ENCODE measurements at regions not wholly inside any gene's neighbourhood (a gene's known extent, or its start where the extent isn't known, plus 50 kb on each side); places are given as distances from the start of the nearest gene placed in this dataset.

GRCh38 chr1:62998845-62999649 is 215.1 kb downstream of the ATG4C start:
- H2AFZ ChIP-seq (ENCODE audit: low read depth), result no peak overlapping the region
- H3K27ac ChIP-seq, result no peak overlapping the region
- no peaks in the 10 kb centered on the region for H4K20me1 ChIP-seq (ENCODE audit: insufficient read depth)
- no peaks in the 10 kb centered on the region for H3K79me2 ChIP-seq (ENCODE audit: insufficient read depth, low read depth)
- no peaks in the 10 kb centered on the region for H3K27me3 ChIP-seq (ENCODE audit: insufficient read depth, low read depth)
- no peaks in the 10 kb centered on the region for H3K36me3 ChIP-seq (ENCODE audit: insufficient read depth)
- TF ChIP-seq CTCF (conservative IDR thresholded peaks at IDR 0.05; ENCODE audit: low read depth, low read length), result no peak
- H3K4me1 ChIP-seq (ENCODE audit: low read depth, poor library complexity, severe bottlenecking), result no peaks in the 10 kb centered on the region
- no peak overlapping the region for H3K4me3 ChIP-seq (IDR thresholded peaks at IDR 0.05; ENCODE audit: insufficient read depth, low read depth, low read length)
- no peak overlapping the region for H3K9ac ChIP-seq
- no peak overlapping the region for H3K4me2 ChIP-seq

GRCh38 chr1:63000508-63000907 is 216.6 kb downstream of the ATG4C start:
- no peak overlapping the region for H3K4me2 ChIP-seq

GRCh38 chr1:63004868-63005267 is 220.9 kb downstream of the ATG4C start:
- Histone ChIP-seq H4K20me1 (ENCODE audit: insufficient read depth) (no peaks in the 10 kb centered on the region), H3K79me2 (ENCODE audit: insufficient read depth, low read depth) (no peaks in the 10 kb centered on the region), H3K27me3 (ENCODE audit: insufficient read depth, low read depth) (no peaks in the 10 kb centered on the region), H3K4me1 (ENCODE audit: low read depth, poor library complexity, severe bottlenecking) (no peaks in the 10 kb centered on the region), H2AFZ (ENCODE audit: low read depth) (no peak overlapping the region), H3K4me2 (no peak overlapping the region), H3K9ac (no peak overlapping the region), H3K27ac (no peak overlapping the region), H3K4me3 (IDR thresholded peaks at IDR 0.05; ENCODE audit: insufficient read depth, low read depth, low read length) (no peak overlapping the region), H3K36me3 (ENCODE audit: insufficient read depth) (no peaks in the 10 kb centered on the region)
- peak; percentile 47 for TF ChIP-seq CTCF (conservative IDR thresholded peaks at IDR 0.05; ENCODE audit: low read depth, low read length)

More at GRCh38 chr1:63000508-63000907, 216.6 kb downstream of the ATG4C start:
- no peaks in the 10 kb centered on the region for H3K4me1 ChIP-seq (ENCODE audit: low read depth, poor library complexity, severe bottlenecking)
- no peak overlapping the region for H3K27ac ChIP-seq
- no peak overlapping the region for H3K4me3 ChIP-seq (IDR thresholded peaks at IDR 0.05; ENCODE audit: insufficient read depth, low read depth, low read length)
- no peak overlapping the region for H3K9ac ChIP-seq
- H3K79me2 ChIP-seq (ENCODE audit: insufficient read depth, low read depth), result no peaks in the 10 kb centered on the region
- TF ChIP-seq CTCF (conservative IDR thresholded peaks at IDR 0.05; ENCODE audit: low read depth, low read length), result no peak
- H3K27me3 ChIP-seq (ENCODE audit: insufficient read depth, low read depth), result no peaks in the 10 kb centered on the region
- H2AFZ ChIP-seq (ENCODE audit: low read depth), result no peak overlapping the region
- H4K20me1 ChIP-seq (ENCODE audit: insufficient read depth), result no peaks in the 10 kb centered on the region
- no peaks in the 10 kb centered on the region for H3K36me3 ChIP-seq (ENCODE audit: insufficient read depth)

- no peaks in the 10 kb centered on the region for H4K20me1 ChIP-seq (ENCODE audit: insufficient read depth)
- no peak overlapping the region for H3K4me2 ChIP-seq
- no peaks in the 10 kb centered on the region for H3K4me1 ChIP-seq (ENCODE audit: low read depth, poor library complexity, severe bottlenecking)
- H3K27ac ChIP-seq, result no peak overlapping the region
- no peak overlapping the region for H3K4me3 ChIP-seq (IDR thresholded peaks at IDR 0.05; ENCODE audit: insufficient read depth, low read depth, low read length)
- H3K9ac ChIP-seq, result no peak overlapping the region
- TF ChIP-seq CTCF (conservative IDR thresholded peaks at IDR 0.05; ENCODE audit: low read depth, low read length), result no peak
- H3K79me2 ChIP-seq (ENCODE audit: insufficient read depth, low read depth), result no peaks in the 10 kb centered on the region
- H3K27me3 ChIP-seq (ENCODE audit: insufficient read depth, low read depth), result no peaks in the 10 kb centered on the region
- H2AFZ ChIP-seq (ENCODE audit: low read depth), result no peak overlapping the region
- no peaks in the 10 kb centered on the region for H3K36me3 ChIP-seq (ENCODE audit: insufficient read depth)
Measured at GRCh38 chr1:63005812-63006211, 221.9 kb downstream of the ATG4C start.

Measured in KMS-11 (cell line).